ENCODE measurements at regions not wholly inside any gene's neighbourhood (a gene's known extent, or its start where the extent isn't known, plus 50 kb on each side); places are given as distances from the start of the nearest gene placed in this dataset.

GRCh38 chr1:90557706-90558105 lies 159.4 kb downstream of the BARHL2 start:
- no peak for TF ChIP-seq POLR2AphosphoS5 (IDR thresholded peaks at IDR 0.05)
- no peak for TF ChIP-seq CTCF (IDR thresholded peaks at IDR 0.05)
- TF ChIP-seq POLR2A (IDR thresholded peaks at IDR 0.05): no peak
- no peak for TF ChIP-seq EP300 (IDR thresholded peaks at IDR 0.05)
